B cell (primary cell): ENCODE measurements at regions not wholly inside any gene's neighbourhood (a gene's known extent, or its start where the extent isn't known, plus 50 kb on each side); places are given as distances from the start of the nearest gene placed in this dataset.

Source experiments
- ATAC-seq: fragments of 200-7000 bp; cut with Tn5 transposase; one replicate; pipeline ENCODE4 v1.10.0; 2021; ENCODE audit warnings: low read depth, mild to moderate bottlenecking, moderate number of reproducible peaks, moderate library complexity
- CTCF ChIA-PET: fragments of 350-600 bp; sonication (Branson Sonifier 250); formaldehyde crosslinking; loops from one replicate; lab custom pipeline; 2021; ENCODE audit warnings: antibody characterized with exemption, inconsistent platforms; lab: Charles Lee
- POLR2A ChIA-PET: fragments of 350-600 bp; sonication (Branson Sonifier 250); formaldehyde crosslinking; loops from one replicate; lab custom pipeline; 2021; ENCODE audit warnings: antibody characterized with exemption; lab: Charles Lee
- DNase-seq: peaks from one replicate; pipeline ENCODE4 v3.0.0; 2013
- H2AFZ ChIP-seq: 2 replicates; pipeline ENCODE4 v1.6.1; 2012; ENCODE audit warnings: mild to moderate bottlenecking, low read depth, low read length; ENCODE audit not compliant: insufficient read depth, poor library complexity, severe bottlenecking
- H3K27ac ChIP-seq, 2 donors: 1 replicate in 1 of 2; 2 replicates in 1 of 2; pipeline ENCODE4 v1.5.1; 2012 to 2013; ENCODE audit warnings: low read length in 2 of 2, mild to moderate bottlenecking in 2 of 2, moderate library complexity in 1 of 2
- H3K27me3 ChIP-seq, 4 experiments: fragments of 200-600 bp in 1 of 4; sonication (generic) in 1 of 4; replicated peaks in 1 of 4; 1 replicate in 2 of 4; 2 replicates in 2 of 4; pipeline versions ENCODE4 v1.6.1 to v1.7.0; 2013 to 2016; ENCODE audit warnings: low read length in 3 of 4, mild to moderate bottlenecking in 2 of 4, mixed read lengths in 1 of 4, moderate library complexity in 1 of 4; ENCODE audit not compliant: insufficient read depth in 4 of 4, control insufficient read depth in 3 of 4; ENCODE audit errors: control extremely low read depth in 1 of 4
- H3K36me3 ChIP-seq, 2 experiments: replicated peaks in 1 of 2; 1 replicate in 1 of 2; 2 replicates in 1 of 2; pipeline versions ENCODE4 v1.6.1 to v1.7.1; 2013; ENCODE audit warnings: low read length in 1 of 2; ENCODE audit not compliant: insufficient read depth in 2 of 2, control insufficient read depth in 1 of 2; ENCODE audit errors: control extremely low read depth in 1 of 2, extremely low read depth in 1 of 2
- H3K4me1 ChIP-seq, 2 donors: fragments of 200-600 bp in 1 of 2; sonication (generic) in 1 of 2; 1 replicate in 1 of 2; 2 replicates in 1 of 2; pipeline versions ENCODE4 v1.5.1 to v1.6.1; 2013 to 2017; ENCODE audit warnings: low read length in 2 of 2; ENCODE audit not compliant: control insufficient read depth in 2 of 2, insufficient read depth in 2 of 2
- H3K4me2 ChIP-seq: replicated peaks from 2 replicates; pipeline ENCODE3; 2012; ENCODE audit warnings: mild to moderate bottlenecking, low read depth, low read length; ENCODE audit not compliant: poor library complexity, severe bottlenecking
- H3K4me3 ChIP-seq, 5 experiments: fragments of 200-600 bp in 1 of 5; sonication (generic) in 1 of 5; 1 replicate in 3 of 5; 2 replicates in 2 of 5; pipeline versions ENCODE4 v1.5.1 to v1.7.0; 2011 to 2016; ENCODE audit warnings: low read length in 4 of 5, mild to moderate bottlenecking in 4 of 5, low read depth in 2 of 5, control low read depth in 1 of 5, moderate library complexity in 1 of 5; ENCODE audit not compliant: insufficient read depth in 1 of 5; ENCODE audit errors: control extremely low read depth in 1 of 5, extremely low read depth in 1 of 5
- H3K79me2 ChIP-seq: fragments of 200-600 bp; sonication (generic); one replicate; pipeline ENCODE4 v1.6.0; 2016; ENCODE audit warnings: low read length; ENCODE audit not compliant: control insufficient read depth, insufficient read depth
- H3K9ac ChIP-seq: fragments of 200-600 bp; sonication (generic); 2 replicates; pipeline ENCODE4 v1.6.1; 2017; ENCODE audit warnings: mild to moderate bottlenecking, low read length, moderate library complexity
- H3K9me3 ChIP-seq, 3 donors: one replicate each; pipeline versions ENCODE4 v1.6.1 to v1.7.1; 2013; ENCODE audit warnings: low read length in 2 of 3; ENCODE audit not compliant: control insufficient read depth in 2 of 3, insufficient read depth in 1 of 3; ENCODE audit errors: control extremely low read depth in 1 of 3
- H4K20me1 ChIP-seq: 2 replicates; pipeline ENCODE4 v1.6.0; 2012; ENCODE audit warnings: mild to moderate bottlenecking, low read length; ENCODE audit not compliant: insufficient read depth, control insufficient read depth, poor library complexity, severe bottlenecking
- H3K27ac Mint-ChIP-seq: one replicate; pipeline ENCODE4 v1.8.0; 2021; ENCODE audit warnings: mixed read lengths
- H3K27me3 Mint-ChIP-seq: one replicate; pipeline ENCODE4 v1.8.0; 2021; ENCODE audit warnings: mixed read lengths
- H3K4me1 Mint-ChIP-seq: one replicate; pipeline ENCODE4 v1.8.0; 2021; ENCODE audit warnings: mixed read lengths
- H3K4me3 Mint-ChIP-seq: one replicate; pipeline ENCODE4 v1.8.0; 2021; ENCODE audit warnings: mixed read lengths
- H3K9me3 Mint-ChIP-seq: one replicate; pipeline ENCODE4 v1.8.0; 2022; ENCODE audit warnings: mixed read lengths; ENCODE audit not compliant: insufficient read depth
- CTCF ChIP-seq: fragments of 200-600 bp; IDR thresholded peaks from one replicate; pipeline ENCODE4 v1.8.0; 2022; ENCODE audit warnings: antibody characterized with exemption, mild to moderate bottlenecking
- EZH2 ChIP-seq: IDR thresholded peaks from 2 replicates; pipeline ENCODE4 v1.6.1; 2012; ENCODE audit warnings: borderline replicate concordance, low read depth, mild to moderate bottlenecking, moderate library complexity, low read length; ENCODE audit not compliant: insufficient read depth, poor library complexity, severe bottlenecking
- WGBS: methylation state at CpG from one replicate; pipeline ENCODE4 v1.1.5; 2013; ENCODE audit warnings: missing lambda C conversion rate; ENCODE audit not compliant: insufficient coverage; 5-methylcytosine and 5-hydroxymethylcytosine counted together
- intact Hi-C: fragments of 100-400 bp; cut with micrococcal nuclease; formaldehyde crosslinking; loops from one replicate; pipeline ENCODE4 v1.10.0; 2022

GRCh38 chr3:643376-643775, 446.8 kb downstream of the CHL1 start:
- no peak overlapping the region for H3K4me2 ChIP-seq
- no CpG with 5 or more reads among the region's 1 CpG for WGBS
- no peaks in the 10 kb centered on the region for H3K79me2 ChIP-seq
- CTCF ChIA-PET = no interaction called here
- TF ChIP-seq EZH2 = no peak
- no peak for TF ChIP-seq CTCF
- H3K4me3 ChIP-seq = no peak overlapping the region
- H3K4me1 ChIP-seq = no peaks in the 10 kb centered on the region
- H3K27me3 ChIP-seq = no peaks in the 10 kb centered on the region
- Mint-ChIP-seq H3K4me3 (no peak overlapping the region), H3K9me3 (no peaks in the 10 kb centered on the region), H3K27me3 (peaks cover 3% of the 10 kb centered on the region), H3K27ac (no peak overlapping the region), H3K4me1 (no peaks in the 10 kb centered on the region)
- ATAC-seq = no peak
- H4K20me1 ChIP-seq = no peaks in the 10 kb centered on the region
- no peak overlapping the region for H3K27ac ChIP-seq
- H2AFZ ChIP-seq = no peak overlapping the region
- POLR2A ChIA-PET = no interaction called here
- no peak for DNase-seq
- no peaks in the 10 kb centered on the region for H3K36me3 ChIP-seq
- no peaks in the 10 kb centered on the region for H3K9me3 ChIP-seq
- intact Hi-C loops = no loop called here
- H3K9ac ChIP-seq = no peak overlapping the region

DNA sequence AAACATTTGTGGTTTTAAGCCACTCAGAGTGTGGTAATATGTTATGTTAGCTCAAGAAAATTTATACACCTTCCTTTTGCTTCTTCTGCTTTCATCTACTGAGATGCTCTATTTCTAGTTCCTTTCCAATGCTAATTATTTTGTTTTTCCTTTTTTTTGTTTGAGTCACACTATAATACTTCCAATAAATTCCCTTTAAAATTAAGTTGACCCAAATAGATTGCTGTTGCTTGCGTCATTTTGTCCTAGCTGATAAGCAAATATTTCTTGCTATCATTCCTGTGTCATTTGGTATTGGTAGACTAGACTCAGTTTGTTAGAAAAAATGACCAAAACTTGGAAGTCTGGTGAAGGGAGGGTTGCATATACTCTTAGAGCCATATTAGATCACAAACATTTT, 437.0 kb upstream of the CNTN6 start:
- POLR2A ChIA-PET = no interaction called here
- H3K4me1 Mint-ChIP-seq = no peaks in the 10 kb centered on the region
- H2AFZ ChIP-seq = no peak overlapping the region
- H3K4me3 ChIP-seq = no peak overlapping the region
- DNase-seq (no peak), ATAC-seq (no peak)
- no peaks in the 10 kb centered on the region for H3K9me3 Mint-ChIP-seq
- WGBS = no CpG with 5 or more reads among the region's 1 CpG
- no peak overlapping the region for H3K4me3 Mint-ChIP-seq
- CTCF ChIA-PET = no interaction called here
- no peaks in the 10 kb centered on the region for H3K9me3 ChIP-seq
- no peak overlapping the region for H3K4me2 ChIP-seq
- no peaks in the 10 kb centered on the region for H3K27me3 ChIP-seq
- H4K20me1 ChIP-seq = no peaks in the 10 kb centered on the region
- H3K79me2 ChIP-seq = no peaks in the 10 kb centered on the region
- no peak overlapping the region for H3K27ac Mint-ChIP-seq
- H3K4me1 ChIP-seq = no peaks in the 10 kb centered on the region
- no peak for TF ChIP-seq CTCF
- H3K27me3 Mint-ChIP-seq = no peaks in the 10 kb centered on the region
- no peaks in the 10 kb centered on the region for H3K36me3 ChIP-seq
- H3K27ac ChIP-seq = no peak overlapping the region
- no peak overlapping the region for H3K9ac ChIP-seq
- intact Hi-C loops = no loop called here
